Prostate gland (tissue), 2 donors: ENCODE measurements at regions not wholly inside any gene's neighbourhood (a gene's known extent, or its start where the extent isn't known, plus 50 kb on each side); places are given as distances from the start of the nearest gene placed in this dataset.

ENCODE experiments used
- POLR2A ChIP-seq: fragments of 450-650 bp; IDR thresholded peaks from one replicate; pipeline ENCODE4 v1.6.1; 2016; ENCODE audit warnings: antibody characterized with exemption, mild to moderate bottlenecking
- TF ChIP-seq, protein P1 (sequence below), 4 experiments: fragments of 200-600 bp in 2 of 4; fragments of 450-650 bp in 2 of 4; sonication (generic) in 2 of 4; IDR thresholded peaks; 1 replicate in 3 of 4; 2 replicates in 1 of 4; pipeline ENCODE4 v1.5.1; 2016 to 2019; ENCODE audit warnings: antibody characterized with exemption in 4 of 4, mild to moderate bottlenecking in 2 of 4, moderate library complexity in 2 of 4

DNA sequence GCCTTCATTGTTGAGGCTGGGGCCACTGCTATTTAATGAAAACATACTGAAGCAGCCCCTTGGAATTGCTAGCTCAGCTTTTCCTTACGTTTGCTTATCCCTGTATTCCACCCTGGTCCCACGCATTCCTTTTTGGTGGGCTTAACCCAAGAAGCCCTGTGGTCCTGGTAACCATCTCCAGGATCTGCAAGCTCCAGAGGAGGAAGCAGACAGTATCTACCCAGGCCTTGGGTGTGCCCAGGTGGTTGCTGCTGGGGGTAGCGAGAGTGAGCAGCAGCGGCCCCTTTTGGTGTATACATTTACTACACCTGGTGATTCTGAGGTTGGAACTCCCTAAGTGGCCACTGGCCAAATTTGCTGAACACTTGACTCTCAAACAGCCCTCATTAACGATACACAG, 97.7 kb downstream of the CBLN1 start:
- TF ChIP-seq, protein P1, sequence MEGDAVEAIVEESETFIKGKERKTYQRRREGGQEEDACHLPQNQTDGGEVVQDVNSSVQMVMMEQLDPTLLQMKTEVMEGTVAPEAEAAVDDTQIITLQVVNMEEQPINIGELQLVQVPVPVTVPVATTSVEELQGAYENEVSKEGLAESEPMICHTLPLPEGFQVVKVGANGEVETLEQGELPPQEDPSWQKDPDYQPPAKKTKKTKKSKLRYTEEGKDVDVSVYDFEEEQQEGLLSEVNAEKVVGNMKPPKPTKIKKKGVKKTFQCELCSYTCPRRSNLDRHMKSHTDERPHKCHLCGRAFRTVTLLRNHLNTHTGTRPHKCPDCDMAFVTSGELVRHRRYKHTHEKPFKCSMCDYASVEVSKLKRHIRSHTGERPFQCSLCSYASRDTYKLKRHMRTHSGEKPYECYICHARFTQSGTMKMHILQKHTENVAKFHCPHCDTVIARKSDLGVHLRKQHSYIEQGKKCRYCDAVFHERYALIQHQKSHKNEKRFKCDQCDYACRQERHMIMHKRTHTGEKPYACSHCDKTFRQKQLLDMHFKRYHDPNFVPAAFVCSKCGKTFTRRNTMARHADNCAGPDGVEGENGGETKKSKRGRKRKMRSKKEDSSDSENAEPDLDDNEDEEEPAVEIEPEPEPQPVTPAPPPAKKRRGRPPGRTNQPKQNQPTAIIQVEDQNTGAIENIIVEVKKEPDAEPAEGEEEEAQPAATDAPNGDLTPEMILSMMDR (IDR thresholded peaks at IDR 0.05) = no peak
- TF ChIP-seq POLR2A = no peak
